ENCODE measurements at regions not wholly inside any gene's neighbourhood (a gene's known extent, or its start where the extent isn't known, plus 50 kb on each side); places are given as distances from the start of the nearest gene placed in this dataset.
"Not testable (repeated sequence)": the region's sequence is repeated elsewhere in the genome, so short reads cannot be mapped to it uniquely, and the experiment has no call there.

- 100% methylated on average over 1 of the region's 1 CpG for WGBS, 2 donors
- H3K27me3 ChIP-seq = no peaks in the 10 kb centered on the region
- DNase-seq = no peak
- H3K27ac ChIP-seq = no peak overlapping the region
- H3K4me1 ChIP-seq = peaks cover 27% of the 10 kb centered on the region
- TF ChIP-seq CTCF (IDR thresholded peaks at IDR 0.05) (no peak), POLR2A (IDR thresholded peaks at IDR 0.05) (no peak)
- no peaks in the 10 kb centered on the region for H3K9me3 ChIP-seq
- no peaks in the 10 kb centered on the region for H3K36me3 ChIP-seq (replicated peaks in 1 of 2; ENCODE audit: insufficient read depth in 1 of 2, low read depth in 2 of 2)
- H3K4me3 ChIP-seq = no peak overlapping the region
- ATAC-seq = no peak
- intact Hi-C loops (cut with DNase I) = no loop called here
Measured at GRCh38 chr1:113207457-113207856, 134.5 kb downstream of the LRIG2 start.

- H3K36me3 ChIP-seq (replicated peaks in 1 of 2; ENCODE audit: insufficient read depth in 1 of 2, low read depth in 2 of 2); intact Hi-C loops (cut with DNase I); H3K9me3 ChIP-seq; DNase-seq; H3K4me3 ChIP-seq; ATAC-seq; H3K27me3 ChIP-seq: not testable (repeated sequence)
- peak overlapping the region in 1 of 4 donors; percentile 1 for H3K27ac ChIP-seq
- WGBS, 2 donors = 88 to 93% methylated on average over 9 of the region's 9 CpGs
- H3K4me1 ChIP-seq = peaks cover 27% of the 10 kb centered on the region
Measured at GRCh38 chr1:113208425-113208824, 135.4 kb downstream of the LRIG2 start.

GRCh38 chr1:113210248-113210647, 137.2 kb downstream of the LRIG2 start:
- Histone ChIP-seq H3K4me1 (peaks cover 27% of the 10 kb centered on the region), H3K27ac (peak overlapping the region; percentile 40 to 61 (median 46)), H3K9me3 (no peaks in the 10 kb centered on the region), H3K36me3 (replicated peaks in 1 of 2; ENCODE audit: insufficient read depth in 1 of 2, low read depth in 2 of 2) (no peaks in the 10 kb centered on the region), H3K4me3 (no peak overlapping the region), H3K27me3 (no peaks in the 10 kb centered on the region)
- DNase-seq (peak; percentile 54 to 73 (median 70)), ATAC-seq (peak; percentile 89)
- intact Hi-C loops (cut with DNase I) = no loop called here
- peak in 1 of 3 donors; percentile 12 for TF ChIP-seq POLR2A (IDR thresholded peaks at IDR 0.05)
- no peak for TF ChIP-seq CTCF (IDR thresholded peaks at IDR 0.05)
- 1 to 10% methylated on average over 4 of the region's 4 CpGs for WGBS, 2 donors

- WGBS, 2 donors = 80 to 82% methylated on average over 5 of the region's 5 CpGs
- Histone ChIP-seq H3K27me3 (no peaks in the 10 kb centered on the region), H3K36me3 (replicated peaks in 1 of 2; ENCODE audit: insufficient read depth in 1 of 2, low read depth in 2 of 2) (no peaks in the 10 kb centered on the region), H3K27ac (no peak overlapping the region), H3K9me3 (no peaks in the 10 kb centered on the region), H3K4me3 (no peak overlapping the region), H3K4me1 (peaks cover 22% of the 10 kb centered on the region)
- DNase-seq (no peak), ATAC-seq (no peak)
- intact Hi-C loops (cut with DNase I) = no loop called here
- TF ChIP-seq POLR2A (IDR thresholded peaks at IDR 0.05) = no peak
- no peak for TF ChIP-seq CTCF (IDR thresholded peaks at IDR 0.05)
Measured at GRCh38 chr1:113211467-113211866, 138.5 kb downstream of the LRIG2 start.

- H3K27ac ChIP-seq = no peak overlapping the region
- no peaks in the 10 kb centered on the region for H3K36me3 ChIP-seq (replicated peaks in 1 of 2; ENCODE audit: insufficient read depth in 1 of 2, low read depth in 2 of 2)
- no peaks in the 10 kb centered on the region for H3K27me3 ChIP-seq
- peaks cover 42% of the 10 kb centered on the region for H3K4me1 ChIP-seq
- ATAC-seq (no peak), DNase-seq (no peak)
- no peak for TF ChIP-seq POLR2A (IDR thresholded peaks at IDR 0.05)
- no peak for TF ChIP-seq CTCF (IDR thresholded peaks at IDR 0.05)
- H3K4me3 ChIP-seq = no peak overlapping the region
- H3K9me3 ChIP-seq = no peaks in the 10 kb centered on the region
- 86 to 100% methylated on average over 3 of the region's 3 CpGs for WGBS, 2 donors
- intact Hi-C loops (cut with DNase I) = no loop called here
Measured at GRCh38 chr1:113215015-113215414, 142.0 kb downstream of the LRIG2 start.

All from body of pancreas (tissue), 4 donors.